GM20000 (cell line): ENCODE measurements at regions not wholly inside any gene's neighbourhood (a gene's known extent, or its start where the extent isn't known, plus 50 kb on each side); places are given as distances from the start of the nearest gene placed in this dataset.

Experiments used
- DNase-seq: peaks from one replicate; pipeline ENCODE4 v3.0.0; 2012; ENCODE audit warnings: low spot score
- TF ChIP-seq, protein P1 (sequence below): IDR thresholded peaks from 2 replicates; pipeline ENCODE4 v1.5.1; 2012; ENCODE audit warnings: mild to moderate bottlenecking, control low read depth; ENCODE audit errors: extremely low read depth, missing control alignments

DNA sequence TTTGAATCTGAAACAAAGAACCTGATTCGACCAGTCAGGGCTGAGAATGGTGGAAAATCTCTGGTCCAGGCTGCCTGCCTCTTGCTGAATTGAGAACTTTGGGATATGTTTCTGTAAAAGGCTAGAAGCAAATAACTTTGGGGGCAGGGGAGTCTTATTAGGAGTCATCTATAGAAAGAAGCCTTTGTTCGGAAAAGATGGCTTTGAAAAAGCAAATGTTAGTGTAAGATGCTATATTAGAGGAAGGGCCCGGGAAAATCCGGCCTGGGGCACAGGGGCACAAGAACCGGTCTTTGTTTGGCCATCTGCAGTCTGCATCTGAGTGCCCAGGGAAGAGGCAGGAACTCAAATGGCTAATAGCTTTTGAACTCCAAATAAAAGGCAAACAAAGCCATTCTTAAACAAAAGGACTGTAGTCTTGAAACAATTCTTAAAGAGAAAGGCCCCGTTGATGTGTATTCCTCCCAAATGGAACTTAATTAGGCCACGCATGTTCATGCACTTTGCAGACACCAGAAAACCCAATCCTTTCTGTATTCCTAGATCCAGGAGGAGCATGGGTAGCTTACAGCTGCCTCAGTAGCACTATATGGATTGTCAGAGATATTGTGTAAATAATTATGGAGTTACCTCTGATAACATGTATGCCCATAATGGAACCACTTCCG lies 180.0 kb upstream of the ARL4C start:
- TF ChIP-seq, protein P1, sequence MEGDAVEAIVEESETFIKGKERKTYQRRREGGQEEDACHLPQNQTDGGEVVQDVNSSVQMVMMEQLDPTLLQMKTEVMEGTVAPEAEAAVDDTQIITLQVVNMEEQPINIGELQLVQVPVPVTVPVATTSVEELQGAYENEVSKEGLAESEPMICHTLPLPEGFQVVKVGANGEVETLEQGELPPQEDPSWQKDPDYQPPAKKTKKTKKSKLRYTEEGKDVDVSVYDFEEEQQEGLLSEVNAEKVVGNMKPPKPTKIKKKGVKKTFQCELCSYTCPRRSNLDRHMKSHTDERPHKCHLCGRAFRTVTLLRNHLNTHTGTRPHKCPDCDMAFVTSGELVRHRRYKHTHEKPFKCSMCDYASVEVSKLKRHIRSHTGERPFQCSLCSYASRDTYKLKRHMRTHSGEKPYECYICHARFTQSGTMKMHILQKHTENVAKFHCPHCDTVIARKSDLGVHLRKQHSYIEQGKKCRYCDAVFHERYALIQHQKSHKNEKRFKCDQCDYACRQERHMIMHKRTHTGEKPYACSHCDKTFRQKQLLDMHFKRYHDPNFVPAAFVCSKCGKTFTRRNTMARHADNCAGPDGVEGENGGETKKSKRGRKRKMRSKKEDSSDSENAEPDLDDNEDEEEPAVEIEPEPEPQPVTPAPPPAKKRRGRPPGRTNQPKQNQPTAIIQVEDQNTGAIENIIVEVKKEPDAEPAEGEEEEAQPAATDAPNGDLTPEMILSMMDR: no peak

DNA sequence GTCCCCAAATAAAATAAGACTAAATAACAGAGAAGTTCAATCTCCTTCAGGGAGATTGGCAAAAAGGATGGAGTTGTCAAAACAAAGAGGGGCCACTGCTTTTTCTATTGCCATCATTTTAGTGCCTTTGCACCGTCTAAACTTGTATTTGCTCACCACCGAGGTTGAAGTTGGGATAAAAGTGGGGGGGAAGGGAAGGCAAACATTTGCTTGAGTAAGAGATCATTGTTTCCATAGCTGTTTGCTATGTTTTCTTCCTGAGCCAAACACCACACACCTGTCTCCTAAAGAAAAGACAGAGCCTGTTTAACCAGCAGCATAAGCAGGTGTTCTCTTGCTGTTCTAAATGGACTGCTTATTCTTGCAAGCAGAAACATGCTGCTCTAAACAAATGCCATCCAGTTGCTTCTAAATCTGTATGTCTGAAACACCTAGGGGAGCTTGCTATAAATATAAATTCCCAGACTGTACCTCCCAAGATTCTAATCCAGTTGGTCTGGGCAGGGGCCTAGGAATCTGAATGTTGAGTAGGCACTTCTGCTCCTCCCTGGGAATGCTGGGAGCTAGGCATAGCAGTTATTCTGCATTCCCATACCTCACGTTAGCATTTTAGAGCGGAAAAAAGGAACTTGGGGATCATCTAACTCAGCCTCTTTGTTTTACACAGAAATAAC lies 179.4 kb upstream of the ARL4C start:
- TF ChIP-seq, protein P1: no peak
- no peak for DNase-seq

More for the DNA sequence above, 180.0 kb upstream of the ARL4C start:
- no peak for DNase-seq

DNA sequence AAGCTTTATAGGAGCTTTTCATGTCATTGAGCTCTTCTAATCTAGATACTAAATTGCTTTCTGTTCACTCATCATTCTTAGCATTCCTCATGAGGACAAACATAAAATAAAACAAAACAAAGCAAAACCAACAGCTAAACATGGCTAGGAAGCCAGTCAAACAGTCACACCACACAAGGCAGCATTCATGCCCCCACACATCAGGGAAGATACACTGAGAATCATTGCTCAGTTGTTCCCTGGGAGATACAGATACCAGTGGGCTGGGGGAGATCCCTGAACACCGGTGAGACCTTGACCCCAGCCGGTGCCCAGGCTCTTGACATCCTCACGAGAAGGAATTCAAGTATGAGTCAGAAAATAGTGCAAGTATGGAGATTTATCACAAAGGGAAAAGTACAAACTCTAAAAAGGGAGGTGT lies 177.9 kb upstream of the ARL4C start:
- TF ChIP-seq, protein P1: no peak
- DNase-seq: no peak

DNA sequence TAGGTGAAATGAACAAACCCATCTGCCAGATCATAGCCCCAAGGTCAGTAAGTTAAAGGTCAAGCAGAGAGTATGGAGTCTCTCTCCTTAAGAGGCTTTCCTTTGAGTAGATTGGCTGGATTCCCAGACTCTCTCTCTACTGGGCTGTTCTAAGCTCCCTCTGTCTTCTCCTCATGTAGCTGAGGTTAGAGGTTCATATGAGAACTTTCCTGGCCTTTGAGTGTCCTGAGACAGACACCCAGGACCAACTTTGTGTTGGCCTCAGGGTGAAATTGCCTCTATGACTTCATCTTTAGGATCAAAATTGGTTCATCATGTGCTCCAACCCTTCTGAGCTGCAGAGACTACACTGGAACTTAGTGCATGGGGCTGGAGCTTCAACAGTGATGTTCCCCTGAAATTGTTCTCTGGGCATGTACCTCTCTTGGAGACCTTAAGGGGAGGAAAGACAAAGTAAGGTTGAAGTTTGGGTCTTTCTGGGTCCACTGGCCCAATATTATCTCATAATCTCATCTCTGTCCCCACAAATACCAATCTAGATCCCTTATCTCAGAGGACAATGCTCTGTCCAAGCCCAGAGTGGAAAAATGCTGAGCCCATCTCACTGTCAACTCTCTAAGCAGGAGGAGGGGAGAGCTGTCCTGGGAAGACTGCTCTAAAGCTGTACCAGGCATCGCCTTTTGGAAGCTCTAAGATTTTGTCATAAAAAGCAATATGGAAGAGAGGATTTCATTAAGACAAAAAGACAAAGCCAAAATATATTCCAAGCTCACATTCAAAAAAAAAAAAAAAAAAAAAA lies 177.3 kb upstream of the ARL4C start:
- TF ChIP-seq, protein P1: no peak
- DNase-seq: no peak

DNA sequence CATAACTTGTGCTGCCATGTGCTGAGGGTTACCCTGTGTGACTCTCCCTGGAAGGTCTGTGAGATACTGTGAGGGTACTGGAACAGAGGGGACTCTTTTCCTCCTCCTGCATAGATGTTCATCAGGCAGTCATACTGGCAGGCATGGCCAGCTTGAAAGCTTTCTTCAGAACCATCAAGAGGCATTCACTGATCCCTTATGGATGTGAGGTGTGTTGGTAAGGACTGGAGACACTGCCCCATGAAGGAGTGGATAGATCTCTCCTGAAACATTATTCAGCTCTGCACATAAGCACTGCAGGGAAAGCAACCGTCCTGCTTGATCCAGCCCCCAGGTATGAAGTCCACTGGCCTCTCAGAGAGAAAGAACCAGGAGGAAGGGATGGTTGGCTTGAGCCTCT lies 176.6 kb upstream of the ARL4C start:
- TF ChIP-seq, protein P1: no peak
- DNase-seq: no peak

DNA sequence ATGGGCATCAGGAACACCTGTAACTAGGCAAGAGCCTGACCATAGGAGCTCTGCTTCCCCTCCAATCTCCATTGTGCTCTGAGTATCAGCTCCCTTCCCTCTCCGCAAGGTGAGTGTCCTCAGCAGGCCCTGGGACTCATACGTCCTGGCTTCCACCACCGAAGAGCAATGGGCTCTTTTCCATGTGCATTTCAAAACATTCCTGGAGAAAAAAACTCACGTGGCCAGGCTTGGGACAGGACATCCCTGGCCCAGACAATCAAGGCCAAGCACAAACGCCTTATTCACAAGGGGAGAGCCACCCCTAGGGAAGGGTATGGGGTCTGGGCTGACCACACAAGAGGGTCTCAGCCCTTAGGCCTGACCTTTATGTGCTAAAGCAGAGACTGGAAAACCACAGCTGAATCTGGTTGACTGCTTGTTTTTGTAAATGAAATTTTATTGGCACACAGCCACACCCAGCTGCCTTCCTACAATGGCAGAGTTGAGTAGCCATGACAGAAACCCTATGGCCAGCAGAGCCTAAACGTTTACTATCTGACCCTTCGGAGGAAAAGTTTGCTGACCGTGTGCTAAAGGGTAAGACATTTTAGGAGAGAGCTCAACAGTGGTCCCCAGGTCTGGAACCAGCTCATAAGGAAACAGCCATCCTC lies 175.7 kb upstream of the ARL4C start:
- DNase-seq: no peak
- TF ChIP-seq, protein P1: no peak
